ENCODE measurements at regions not wholly inside any gene's neighbourhood (a gene's known extent, or its start where the extent isn't known, plus 50 kb on each side); places are given as distances from the start of the nearest gene placed in this dataset.
"Not testable (repeated sequence)": the region's sequence is repeated elsewhere in the genome, so short reads cannot be mapped to it uniquely, and the experiment has no call there.

- DNase-seq (ENCODE audit: low read depth, low spot score), result not testable (repeated sequence)
Observed at GRCh38 chr1:168457296-168457695, 86.5 kb downstream of the XCL2 start.

- no peak for DNase-seq (ENCODE audit: low read depth, low spot score)
Observed at GRCh38 chr1:168455764-168456163, 88.0 kb downstream of the XCL2 start.

GRCh38 chr1:168454211-168454815 is 89.5 kb downstream of the XCL2 start:
- no peak for DNase-seq (ENCODE audit: low read depth, low spot score)

GRCh38 chr1:168453056-168453455 is 90.7 kb downstream of the XCL2 start:
- DNase-seq (ENCODE audit: low read depth, low spot score), result no peak

- no peak for DNase-seq (ENCODE audit: low read depth, low spot score)
Observed at GRCh38 chr1:168452329-168452728, 91.5 kb downstream of the XCL2 start.

- no peak for DNase-seq (ENCODE audit: low read depth, low spot score)
Observed at GRCh38 chr1:168447871-168448270, 95.9 kb downstream of the XCL2 start.

- no peak for DNase-seq (ENCODE audit: low read depth, low spot score)
Observed at GRCh38 chr1:168446081-168446480, 97.7 kb downstream of the XCL2 start.

GRCh38 chr1:168443899-168444298 is 99.9 kb downstream of the XCL2 start:
- no peak for DNase-seq (ENCODE audit: low read depth, low spot score)

- no peak for DNase-seq (ENCODE audit: low read depth, low spot score)
Observed at GRCh38 chr1:168443356-168443755, 100.4 kb downstream of the XCL2 start.

GRCh38 chr1:168442931-168443330 is 100.9 kb downstream of the XCL2 start:
- DNase-seq (ENCODE audit: low read depth, low spot score), result no peak

GRCh38 chr1:168441745-168442144 is 102.1 kb downstream of the XCL2 start:
- DNase-seq (ENCODE audit: low read depth, low spot score), result no peak

GRCh38 chr1:168439456-168440375 is 104.1 kb downstream of the XCL2 start:
- peak; percentile 22 for DNase-seq (ENCODE audit: low read depth, low spot score)

- no peak for DNase-seq (ENCODE audit: low read depth, low spot score)
Observed at GRCh38 chr1:168438626-168439025, 105.2 kb downstream of the XCL2 start.

GRCh38 chr1:168437821-168438220 is 106.0 kb downstream of the XCL2 start:
- no peak for DNase-seq (ENCODE audit: low read depth, low spot score)

- no peak for DNase-seq (ENCODE audit: low read depth, low spot score)
Observed at GRCh38 chr1:168435439-168435838, 108.4 kb downstream of the XCL2 start.

- DNase-seq (ENCODE audit: low read depth, low spot score), result no peak
Observed at GRCh38 chr1:168433238-168433637, 110.6 kb downstream of the XCL2 start.

- no peak for DNase-seq (ENCODE audit: low read depth, low spot score)
Observed at GRCh38 chr1:168431882-168432281, 111.9 kb downstream of the XCL2 start.

- no peak for DNase-seq (ENCODE audit: low read depth, low spot score)
Observed at GRCh38 chr1:168430321-168430720, 113.5 kb downstream of the XCL2 start.

- no peak for DNase-seq (ENCODE audit: low read depth, low spot score)
Observed at GRCh38 chr1:168428063-168428731, 115.6 kb downstream of the XCL2 start.

GRCh38 chr1:168427051-168427450 is 116.7 kb downstream of the XCL2 start:
- DNase-seq (ENCODE audit: low read depth, low spot score), result no peak

GRCh38 chr1:168424281-168424680 is 119.5 kb downstream of the XCL2 start:
- no peak for DNase-seq (ENCODE audit: low read depth, low spot score)

- DNase-seq (ENCODE audit: low read depth, low spot score), result no peak
Observed at GRCh38 chr1:168422203-168422847, 121.5 kb downstream of the XCL2 start.

Measured in brain pericyte (primary cell).